Skeletal muscle satellite cell (primary cell): ENCODE measurements at regions not wholly inside any gene's neighbourhood (a gene's known extent, or its start where the extent isn't known, plus 50 kb on each side); places are given as distances from the start of the nearest gene placed in this dataset.

Source experiments
- H3K27me3 ChIP-seq: 2 replicates; pipeline ENCODE4 v1.7.0; 2013; ENCODE audit warnings: low read length; ENCODE audit not compliant: control insufficient read depth, insufficient read depth
- H3K36me3 ChIP-seq: 2 replicates; pipeline ENCODE4 v1.7.0; 2013; ENCODE audit warnings: mild to moderate bottlenecking, control low read depth, low read length; ENCODE audit not compliant: insufficient read depth
- H3K4me1 ChIP-seq: 2 replicates; pipeline ENCODE4 v1.7.0; 2013; ENCODE audit warnings: low read length; ENCODE audit not compliant: control insufficient read depth, insufficient read depth
- H3K4me2 ChIP-seq: 2 replicates; pipeline ENCODE4 v1.7.0; 2013; ENCODE audit warnings: mild to moderate bottlenecking, low read length
- H3K4me3 ChIP-seq: 2 replicates; pipeline ENCODE4 v1.7.0; 2013; ENCODE audit warnings: low read length
- H3K9ac ChIP-seq: 2 replicates; pipeline ENCODE4 v1.7.0; 2013; ENCODE audit warnings: mild to moderate bottlenecking, low read depth, low read length, moderate library complexity
- H3K9me3 ChIP-seq: replicated peaks from 2 replicates; pipeline ENCODE4 v1.7.0; 2013; ENCODE audit warnings: mild to moderate bottlenecking, control low read depth, low read length

DNA sequence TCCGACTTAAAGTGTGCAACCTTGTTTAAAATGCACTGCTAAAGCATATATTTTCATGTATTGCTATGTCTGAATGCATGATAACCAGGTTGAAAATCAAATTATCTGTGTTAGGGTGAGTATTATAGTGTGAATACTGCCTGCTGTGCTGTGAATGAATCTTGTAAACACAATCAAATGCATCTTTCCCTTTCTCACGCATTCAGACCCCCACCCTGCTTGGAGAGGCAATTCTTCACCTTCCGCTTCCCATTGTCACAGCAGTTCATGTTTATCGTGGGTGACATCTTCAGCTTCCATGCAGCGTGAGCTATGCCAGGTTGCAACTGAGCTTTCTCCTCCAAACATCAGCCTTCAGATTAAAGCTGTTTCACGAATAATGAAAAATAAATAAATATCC is 418.0 kb downstream of the MEIS1 start:
- no peaks in the 10 kb centered on the region for H3K27me3 ChIP-seq
- no peaks in the 10 kb centered on the region for H3K36me3 ChIP-seq
- no peaks in the 10 kb centered on the region for H3K9me3 ChIP-seq
- H3K4me2 ChIP-seq = no peak overlapping the region
- no peak overlapping the region for H3K9ac ChIP-seq
- H3K4me3 ChIP-seq = no peak overlapping the region
- H3K4me1 ChIP-seq = peaks cover 24% of the 10 kb centered on the region

DNA sequence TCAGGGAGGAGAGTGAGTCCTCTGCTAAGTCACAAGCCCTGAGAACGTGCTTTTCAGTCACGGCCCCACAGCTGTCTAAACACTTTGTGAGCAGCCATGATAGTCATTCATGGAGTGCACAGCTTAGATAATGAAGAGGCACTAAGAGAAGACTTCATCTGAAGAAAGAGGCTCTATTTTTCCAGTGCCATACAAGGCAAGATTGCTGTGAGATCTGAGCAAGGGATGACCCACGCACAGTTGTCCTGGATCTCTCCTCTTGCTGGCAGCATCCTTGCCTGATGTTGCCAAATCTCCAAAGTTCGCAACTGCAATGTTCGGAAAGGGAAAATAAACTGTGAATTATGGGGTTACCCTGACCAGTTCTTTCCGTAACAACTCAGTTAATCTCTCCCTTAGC is 418.7 kb downstream of the MEIS1 start:
- Histone ChIP-seq H3K9ac (peak overlapping the region; percentile 72), H3K4me2 (peak overlapping the region; percentile 64), H3K36me3 (no peaks in the 10 kb centered on the region), H3K4me3 (peak overlapping the region; percentile 42), H3K27me3 (no peaks in the 10 kb centered on the region), H3K4me1 (peaks cover 24% of the 10 kb centered on the region), H3K9me3 (no peaks in the 10 kb centered on the region)

DNA sequence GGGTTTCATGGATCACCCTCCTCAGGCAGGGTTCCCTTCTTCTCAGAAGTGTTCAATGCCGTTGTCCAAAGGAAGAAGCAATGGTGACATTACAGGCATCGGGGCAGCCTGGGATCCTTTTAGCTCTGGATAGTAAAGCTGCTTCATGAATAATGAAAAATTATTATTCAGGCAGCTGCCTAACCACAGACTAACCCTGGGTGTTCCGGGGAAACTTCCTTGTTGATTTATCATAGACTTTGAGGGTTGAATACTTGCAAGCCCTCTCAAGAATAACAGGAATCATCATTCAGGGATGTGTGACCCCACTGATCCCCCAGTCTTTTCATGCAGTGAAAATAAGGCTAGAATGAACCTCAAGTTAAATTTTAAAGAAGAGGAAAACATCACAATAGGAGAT is 419.4 kb downstream of the MEIS1 start:
- Histone ChIP-seq H3K4me1 (peaks cover 24% of the 10 kb centered on the region), H3K9me3 (no peaks in the 10 kb centered on the region), H3K27me3 (no peaks in the 10 kb centered on the region), H3K4me2 (peak overlapping the region; percentile 64), H3K36me3 (no peaks in the 10 kb centered on the region), H3K9ac (peak overlapping the region; percentile 72), H3K4me3 (peak overlapping the region; percentile 42)

DNA sequence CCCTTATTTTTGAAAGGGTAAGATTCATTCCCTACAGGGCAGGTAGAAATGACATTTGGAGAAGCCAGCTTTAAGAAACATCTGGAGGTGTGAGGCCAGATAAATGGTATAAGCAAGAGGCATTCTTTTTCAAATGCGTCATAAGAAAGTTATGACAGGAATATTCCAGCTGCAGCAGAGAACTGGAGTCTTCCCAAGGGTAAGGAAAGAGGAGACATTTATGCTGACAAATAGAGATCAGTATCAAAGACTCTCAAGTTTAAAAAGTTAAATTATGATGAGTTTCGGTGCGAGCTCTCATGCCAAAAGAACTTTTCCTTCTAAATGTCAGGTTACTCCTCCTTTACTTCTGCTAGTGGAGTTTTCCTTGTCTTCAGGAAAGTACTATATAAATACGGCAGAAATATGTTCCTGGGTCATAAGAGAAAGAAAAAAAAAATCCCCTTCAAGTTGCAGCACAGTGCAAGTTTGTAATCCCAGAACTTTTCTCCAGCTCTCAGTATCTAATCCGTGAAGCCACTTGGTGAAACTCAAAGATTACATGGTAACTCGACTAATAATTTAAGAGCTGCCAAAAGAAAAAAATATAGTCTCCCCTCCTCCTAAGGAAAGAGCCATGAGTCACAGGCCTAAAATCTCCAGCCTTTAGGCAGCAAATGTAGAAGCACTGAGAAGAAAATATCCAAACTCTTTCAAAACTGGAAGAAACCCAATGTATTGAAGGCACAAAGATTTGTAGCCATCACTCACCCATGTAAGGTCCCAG is 428.1 kb downstream of the MEIS1 start:
- Histone ChIP-seq H3K9ac (peak overlapping the region; percentile 77), H3K4me3 (peak overlapping the region; percentile 40), H3K9me3 (no peaks in the 10 kb centered on the region), H3K4me1 (peaks cover 36% of the 10 kb centered on the region), H3K4me2 (peak overlapping the region; percentile 76), H3K36me3 (no peaks in the 10 kb centered on the region), H3K27me3 (no peaks in the 10 kb centered on the region)

DNA sequence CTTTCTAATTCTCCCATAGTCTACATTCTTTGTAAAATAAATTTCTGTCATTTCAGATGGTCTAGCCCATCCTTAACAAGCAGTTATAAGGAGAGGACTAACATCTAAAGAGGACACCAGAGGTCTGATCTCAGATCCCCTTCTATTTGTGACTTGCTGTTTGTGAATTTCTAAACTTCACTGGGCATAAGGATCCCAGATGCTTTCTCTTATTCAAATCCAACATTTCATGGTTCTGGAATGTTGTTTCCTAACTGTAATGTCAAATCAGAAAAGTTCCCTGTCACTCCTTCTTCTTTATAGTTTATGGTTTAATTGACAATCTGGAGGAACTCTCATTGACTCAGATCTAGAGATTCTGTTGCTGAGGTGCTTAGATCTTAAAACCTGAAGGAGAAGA is 430.2 kb downstream of the MEIS1 start:
- no peak overlapping the region for H3K4me2 ChIP-seq
- H3K9ac ChIP-seq = no peak overlapping the region

DNA sequence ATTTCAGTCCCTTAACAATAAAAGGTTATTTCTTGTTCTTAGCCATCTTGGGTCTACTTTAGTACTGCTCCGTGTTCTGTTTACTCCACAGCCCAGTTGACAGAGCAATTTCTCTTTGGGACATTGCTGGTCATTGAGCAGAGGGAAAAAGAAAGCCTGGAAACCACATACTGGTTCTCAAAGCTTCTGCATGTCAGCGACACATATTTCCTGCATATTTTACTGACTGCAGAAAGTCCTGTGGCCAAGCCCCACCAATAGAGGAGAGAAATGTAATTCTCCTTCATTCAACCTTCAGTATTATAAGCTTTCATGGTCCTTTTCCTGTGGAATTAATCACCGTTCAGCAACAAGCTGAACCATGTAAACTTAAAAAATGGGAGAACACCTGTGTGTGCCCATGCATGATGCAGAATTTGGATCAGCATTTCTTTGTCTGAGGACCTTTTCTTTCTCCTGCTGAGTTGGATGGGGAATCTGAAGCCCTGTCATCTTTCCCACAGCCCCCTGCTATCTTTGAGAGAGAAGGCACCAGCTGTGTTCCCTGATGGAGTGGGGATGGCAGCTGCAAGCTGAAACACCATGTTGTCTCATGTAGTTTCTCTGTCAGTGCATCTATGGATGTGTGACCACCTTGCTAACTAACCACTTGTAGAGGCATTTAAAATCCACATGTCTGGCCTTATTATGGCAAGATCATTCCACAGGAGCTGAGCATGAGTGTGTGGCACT is 431.6 kb downstream of the MEIS1 start:
- Histone ChIP-seq H3K9me3 (no peaks in the 10 kb centered on the region), H3K4me2 (peak overlapping the region; percentile 4), H3K36me3 (no peaks in the 10 kb centered on the region), H3K9ac (no peak overlapping the region), H3K4me1 (peaks cover 51% of the 10 kb centered on the region), H3K4me3 (peak overlapping the region; percentile 7), H3K27me3 (no peaks in the 10 kb centered on the region)

More for the DNA sequence above, 430.2 kb downstream of the MEIS1 start:
- Histone ChIP-seq H3K4me1 (peaks cover 51% of the 10 kb centered on the region), H3K27me3 (no peaks in the 10 kb centered on the region), H3K4me3 (no peak overlapping the region), H3K9me3 (no peaks in the 10 kb centered on the region), H3K36me3 (no peaks in the 10 kb centered on the region)

DNA sequence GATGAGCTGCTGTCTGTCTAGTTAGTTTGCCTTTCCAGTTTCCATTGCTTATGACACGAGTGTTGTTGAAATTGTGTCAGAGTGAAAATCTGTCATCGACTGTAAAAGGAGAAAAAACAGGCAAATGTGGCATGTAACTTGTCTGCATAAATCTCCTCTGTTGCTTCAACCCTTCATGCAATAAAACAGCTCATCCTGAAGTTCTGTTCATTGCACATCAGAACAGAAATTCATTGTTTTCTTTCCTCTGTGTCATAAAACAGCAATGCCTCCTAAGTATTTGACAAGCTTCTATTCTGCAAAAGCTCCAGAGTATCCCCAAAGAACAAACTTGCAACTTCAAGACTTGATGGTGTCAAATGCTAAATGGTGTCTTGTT is 432.1 kb downstream of the MEIS1 start:
- H3K4me3 ChIP-seq = peak overlapping the region; percentile 7
- H3K36me3 ChIP-seq = no peaks in the 10 kb centered on the region
- peak overlapping the region; percentile 4 for H3K4me2 ChIP-seq
- no peaks in the 10 kb centered on the region for H3K9me3 ChIP-seq
- H3K9ac ChIP-seq = no peak overlapping the region
- H3K27me3 ChIP-seq = no peaks in the 10 kb centered on the region
- H3K4me1 ChIP-seq = peaks cover 53% of the 10 kb centered on the region

DNA sequence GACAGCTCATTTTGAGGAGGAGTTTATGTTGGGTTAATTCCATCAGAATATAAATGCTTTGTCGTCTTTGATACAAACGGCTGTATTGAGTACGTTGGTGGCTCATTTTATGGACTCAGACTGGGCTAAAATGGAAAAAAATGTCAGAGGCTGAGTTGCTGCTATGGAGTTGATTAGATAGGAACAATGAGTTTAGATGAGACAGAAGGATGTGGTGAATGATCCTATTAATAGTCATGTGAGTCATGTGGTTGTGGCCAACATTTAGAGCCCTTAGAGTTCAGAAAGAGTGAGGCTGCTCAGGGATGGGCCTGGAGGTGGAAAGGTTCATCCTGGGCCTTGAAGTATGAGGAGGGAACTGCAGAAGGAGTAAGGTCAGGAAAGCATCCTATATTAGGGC is 434.2 kb downstream of the MEIS1 start:
- H3K36me3 ChIP-seq = no peaks in the 10 kb centered on the region
- H3K4me2 ChIP-seq = peak overlapping the region; percentile 20
- H3K9me3 ChIP-seq = no peaks in the 10 kb centered on the region
- no peaks in the 10 kb centered on the region for H3K27me3 ChIP-seq
- peak overlapping the region; percentile 40 for H3K9ac ChIP-seq
- peaks cover 48% of the 10 kb centered on the region for H3K4me1 ChIP-seq
- H3K4me3 ChIP-seq = no peak overlapping the region

DNA sequence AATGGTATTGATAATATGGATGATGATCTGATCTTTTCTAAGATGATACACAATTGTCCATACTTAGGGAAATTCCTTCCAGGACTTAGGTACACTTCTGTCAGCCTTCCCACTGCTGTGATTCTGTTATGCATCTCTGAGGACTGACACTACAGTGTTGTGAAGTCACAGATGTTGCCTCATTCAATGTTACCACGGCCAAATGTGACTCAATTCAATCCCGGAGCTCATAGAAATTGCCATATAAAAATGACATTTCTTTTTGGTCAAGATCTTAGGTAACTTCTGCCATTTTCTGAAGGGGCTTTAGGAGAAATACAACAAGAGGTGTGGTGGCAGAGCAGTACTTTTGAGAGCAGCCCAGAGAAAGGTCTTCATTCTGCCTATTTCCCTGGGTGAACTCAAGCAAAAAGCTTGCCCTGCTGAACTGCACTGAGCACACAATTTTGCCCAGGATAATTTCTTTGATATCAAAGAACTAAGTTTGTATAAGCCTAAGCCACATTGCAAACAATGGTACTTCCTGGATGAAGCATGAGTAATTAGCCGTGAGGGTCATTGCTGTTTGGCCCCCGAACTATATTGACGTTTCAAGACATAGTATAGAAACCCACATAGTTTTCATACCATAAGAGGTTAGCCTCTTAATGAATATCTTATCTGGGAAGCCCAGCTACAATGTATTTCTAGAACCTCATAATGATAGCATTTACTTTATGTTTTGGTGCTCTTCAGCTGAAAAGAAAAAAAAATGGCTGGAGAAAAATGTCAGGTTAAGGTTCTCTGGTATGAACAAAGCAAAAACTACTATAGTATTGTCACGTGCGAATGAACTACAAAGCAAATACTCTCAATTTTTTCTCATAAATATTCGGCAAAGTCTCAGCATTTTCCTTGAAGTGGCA is 437.4 kb downstream of the MEIS1 start:
- H3K27me3 ChIP-seq = no peaks in the 10 kb centered on the region
- H3K36me3 ChIP-seq = no peaks in the 10 kb centered on the region
- no peak overlapping the region for H3K4me2 ChIP-seq
- no peaks in the 10 kb centered on the region for H3K9me3 ChIP-seq
- H3K4me3 ChIP-seq = no peak overlapping the region
- peaks cover 36% of the 10 kb centered on the region for H3K4me1 ChIP-seq
- H3K9ac ChIP-seq = no peak overlapping the region

DNA sequence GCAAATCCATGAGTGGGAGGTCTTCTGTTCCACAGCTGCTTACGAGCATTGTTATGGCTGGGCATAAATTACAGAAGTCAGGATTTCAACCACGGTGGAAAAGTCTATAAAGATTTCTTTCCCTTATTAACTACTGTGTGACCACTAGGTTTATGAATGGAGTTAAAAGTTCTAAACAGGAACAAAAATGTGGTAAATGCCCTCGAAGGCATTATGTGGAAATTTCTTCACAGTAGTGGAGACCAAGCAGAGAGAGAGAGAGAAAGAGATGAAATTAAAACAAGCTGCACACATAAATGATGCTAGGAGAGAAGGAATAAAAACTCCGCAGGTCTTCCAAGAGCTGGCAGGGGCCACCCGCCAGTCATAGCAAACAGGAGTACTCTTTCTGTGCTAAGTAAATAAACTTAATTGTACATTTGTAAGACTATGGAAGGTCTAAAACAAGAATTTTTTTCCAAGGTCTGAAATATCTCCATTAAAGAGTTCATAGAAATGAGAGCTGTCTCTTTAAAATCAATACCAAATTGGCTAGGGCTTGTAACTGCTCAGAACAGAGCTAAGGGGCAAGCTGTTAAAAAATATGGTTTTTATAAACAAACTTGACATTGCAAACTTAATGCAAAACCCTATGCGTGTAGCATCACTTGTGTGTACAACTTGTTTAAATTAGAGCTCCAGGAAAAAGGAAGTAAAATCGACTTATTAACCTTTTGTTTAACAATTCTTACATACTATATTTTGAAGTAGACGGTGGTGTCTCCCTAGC is 438.2 kb downstream of the MEIS1 start:
- no peak overlapping the region for H3K4me3 ChIP-seq

DNA sequence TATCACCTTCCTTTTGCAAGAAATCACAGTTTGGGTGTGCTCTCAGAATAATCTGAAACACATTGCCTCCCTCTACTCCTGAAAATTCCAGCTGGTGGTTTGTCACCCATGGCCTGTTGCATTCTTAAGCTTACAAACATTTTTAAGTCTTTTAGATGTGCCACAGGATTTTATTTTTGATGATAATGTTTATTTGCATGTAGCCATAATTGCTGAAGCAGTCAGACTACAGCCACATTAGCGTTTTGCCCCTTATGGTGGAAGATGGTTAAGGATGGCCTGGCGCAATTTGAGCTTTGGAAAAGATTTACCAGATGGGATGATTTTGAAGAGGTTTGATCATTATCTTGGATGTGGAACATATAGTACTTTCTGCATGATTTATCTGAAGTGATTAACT is 439.5 kb downstream of the MEIS1 start:
- no peak overlapping the region for H3K9ac ChIP-seq
- no peak overlapping the region for H3K4me3 ChIP-seq
- peaks cover 17% of the 10 kb centered on the region for H3K4me1 ChIP-seq
- H3K4me2 ChIP-seq = no peak overlapping the region
- no peaks in the 10 kb centered on the region for H3K9me3 ChIP-seq
- no peaks in the 10 kb centered on the region for H3K27me3 ChIP-seq
- H3K36me3 ChIP-seq = no peaks in the 10 kb centered on the region

More for the DNA sequence above, 438.2 kb downstream of the MEIS1 start:
- no peaks in the 10 kb centered on the region for H3K9me3 ChIP-seq
- no peak overlapping the region for H3K4me2 ChIP-seq
- no peaks in the 10 kb centered on the region for H3K36me3 ChIP-seq
- peaks cover 28% of the 10 kb centered on the region for H3K4me1 ChIP-seq
- no peaks in the 10 kb centered on the region for H3K27me3 ChIP-seq
- no peak overlapping the region for H3K9ac ChIP-seq
